Mesothelial cell of epicardium (in vitro differentiated cells): ENCODE measurements at regions not wholly inside any gene's neighbourhood (a gene's known extent, or its start where the extent isn't known, plus 50 kb on each side); places are given as distances from the start of the nearest gene placed in this dataset.

Source experiments
- DNase-seq, 2 experiments: peaks; one replicate each; pipeline ENCODE4 v3.0.0; 2021; ENCODE audit warnings: low spot score in 2 of 2; ENCODE audit not compliant: unreplicated experiment in 2 of 2
- H3K27ac Mint-ChIP-seq: 2 replicates; pipeline ENCODE4 v1.8.0; 2021; ENCODE audit warnings: mixed read lengths
- H3K27me3 Mint-ChIP-seq: 2 replicates; pipeline ENCODE4 v1.8.0; 2021; ENCODE audit warnings: low read depth, mixed read lengths
- H3K36me3 Mint-ChIP-seq: 2 replicates; pipeline ENCODE4 v1.8.0; 2021; ENCODE audit warnings: mixed read lengths
- H3K4me1 Mint-ChIP-seq: 2 replicates; pipeline ENCODE4 v1.8.0; 2021; ENCODE audit warnings: mixed read lengths
- H3K4me3 Mint-ChIP-seq: 2 replicates; pipeline ENCODE4 v1.8.0; 2021; ENCODE audit warnings: mild to moderate bottlenecking, moderate library complexity, mixed read lengths
- H3K9me3 Mint-ChIP-seq: 2 replicates; pipeline ENCODE4 v1.8.0; 2021; ENCODE audit warnings: mixed read lengths
- CTCF ChIP-seq: fragments of 200-600 bp; sonication (generic); IDR thresholded peaks from one replicate; pipeline ENCODE4 v1.5.0; 2021; ENCODE audit warnings: antibody characterized with exemption; ENCODE audit not compliant: unreplicated experiment

GRCh38 chr18:24735624-24736231, 275.3 kb downstream of the HRH4 start:
- no peak for TF ChIP-seq CTCF
- Mint-ChIP-seq H3K9me3 (no peaks in the 10 kb centered on the region), H3K36me3 (no peaks in the 10 kb centered on the region), H3K27ac (no peak overlapping the region), H3K4me3 (no peak overlapping the region), H3K4me1 (no peaks in the 10 kb centered on the region), H3K27me3 (peaks cover 14% of the 10 kb centered on the region)
- no peak for DNase-seq

GRCh38 chr18:24736662-24737330, 276.4 kb downstream of the HRH4 start:
- Mint-ChIP-seq H3K36me3 (no peaks in the 10 kb centered on the region), H3K27ac (no peak overlapping the region), H3K4me3 (no peak overlapping the region), H3K4me1 (peaks cover 2% of the 10 kb centered on the region), H3K27me3 (peaks cover 9% of the 10 kb centered on the region), H3K9me3 (no peaks in the 10 kb centered on the region)
- no peak for TF ChIP-seq CTCF
- DNase-seq: no peak

GRCh38 chr18:24740829-24741228, 280.4 kb downstream of the HRH4 start:
- Mint-ChIP-seq H3K9me3 (peaks cover 4% of the 10 kb centered on the region), H3K27me3 (peaks cover 9% of the 10 kb centered on the region), H3K4me1 (peaks cover 18% of the 10 kb centered on the region), H3K27ac (no peak overlapping the region), H3K36me3 (no peaks in the 10 kb centered on the region), H3K4me3 (no peak overlapping the region)
- no peak for TF ChIP-seq CTCF
- DNase-seq: no peak

GRCh38 chr18:24741321-24741720, 280.9 kb downstream of the HRH4 start:
- H3K27me3 Mint-ChIP-seq: peaks cover 9% of the 10 kb centered on the region
- peaks cover 4% of the 10 kb centered on the region for H3K9me3 Mint-ChIP-seq
- peaks cover 18% of the 10 kb centered on the region for H3K4me1 Mint-ChIP-seq
- TF ChIP-seq CTCF: no peak
- no peak overlapping the region for H3K27ac Mint-ChIP-seq
- no peak for DNase-seq
- no peak overlapping the region for H3K4me3 Mint-ChIP-seq
- no peaks in the 10 kb centered on the region for H3K36me3 Mint-ChIP-seq

GRCh38 chr18:24741965-24742724, 281.7 kb downstream of the HRH4 start:
- peaks cover 4% of the 10 kb centered on the region for H3K9me3 Mint-ChIP-seq
- H3K4me3 Mint-ChIP-seq: no peak overlapping the region
- H3K36me3 Mint-ChIP-seq: no peaks in the 10 kb centered on the region
- peak overlapping the region; percentile 17 for H3K27ac Mint-ChIP-seq
- no peak for TF ChIP-seq CTCF
- H3K27me3 Mint-ChIP-seq: peaks cover 9% of the 10 kb centered on the region
- peaks cover 18% of the 10 kb centered on the region for H3K4me1 Mint-ChIP-seq
- no peak for DNase-seq
